Esophagus squamous epithelium (tissue), 5 donors: ENCODE measurements at regions not wholly inside any gene's neighbourhood (a gene's known extent, or its start where the extent isn't known, plus 50 kb on each side); places are given as distances from the start of the nearest gene placed in this dataset.
"Not testable (repeated sequence)": the region's sequence is repeated elsewhere in the genome, so short reads cannot be mapped to it uniquely, and the experiment has no call there.

ENCODE experiments used
- DNase-seq: peaks from one replicate; lab custom pipeline; 2025; lab: John Stamatoyannopoulos, UW
- H3K27ac ChIP-seq, 4 donors: fragments of 200-600 bp; sonication (generic); one replicate each; pipeline ENCODE4 v1.5.1; 2016 to 2019; ENCODE audit warnings: mild to moderate bottlenecking in 1 of 4
- H3K27me3 ChIP-seq, 4 donors: fragments of 200-600 bp; sonication (generic); 1 replicate in 3 of 4; 2 replicates in 1 of 4; pipeline versions ENCODE4 v1.5.1 to v1.6.0; 2017 to 2021; ENCODE audit warnings: antibody characterized with exemption in 1 of 4
- H3K36me3 ChIP-seq, 3 donors: fragments of 200-600 bp; sonication (generic); one replicate each; pipeline ENCODE4 v1.5.1; 2016 to 2019
- H3K4me1 ChIP-seq, 3 donors: fragments of 200-600 bp; sonication (generic); one replicate each; pipeline ENCODE4 v1.5.1; 2017 to 2019
- H3K4me3 ChIP-seq, 4 donors: fragments of 200-600 bp; sonication (generic); 1 replicate in 3 of 4; 2 replicates in 1 of 4; pipeline ENCODE4 v1.5.1; 2016 to 2019; ENCODE audit warnings: mild to moderate bottlenecking in 2 of 4, moderate library complexity in 1 of 4
- H3K9me3 ChIP-seq, 3 donors: fragments of 200-600 bp; sonication (generic); one replicate each; pipeline ENCODE4 v1.5.1; 2016 to 2019
- CTCF ChIP-seq, 6 experiments: fragments of 450-650 bp in 4 of 6; fragments of 200-600 bp in 2 of 6; sonication (generic) in 2 of 6; IDR thresholded peaks; one replicate each; pipeline ENCODE4 v1.5.1; 2016 to 2019; ENCODE audit warnings: antibody characterized with exemption in 6 of 6, mild to moderate bottlenecking in 4 of 6, moderate library complexity in 4 of 6
- POLR2A ChIP-seq, 4 donors: fragments of 450-650 bp; IDR thresholded peaks; one replicate each; pipeline ENCODE4 v1.6.1; 2017; ENCODE audit warnings: antibody characterized with exemption in 4 of 4, mild to moderate bottlenecking in 4 of 4, moderate library complexity in 3 of 4
- WGBS, 2 donors: methylation state at CpG; one replicate each; pipeline ENCODE4 v1.1.5; 2018; 5-methylcytosine and 5-hydroxymethylcytosine counted together
- intact Hi-C: fragments of 100-400 bp; cut with DNase I; formaldehyde crosslinking; loops from one replicate; pipeline ENCODE4 v1.15.0; 2022
- donor health status: DM: yes; HTN: yes; CAD: no.

GRCh38 chr12:91704446-91704845, 441.2 kb downstream of the BTG1 start:
- Histone ChIP-seq H3K27ac (no peak overlapping the region), H3K4me1 (peaks cover 0 to 5% (median 0%) of the 10 kb centered on the region in 3 donors), H3K4me3 (no peak overlapping the region), H3K9me3 (no peaks in the 10 kb centered on the region), H3K27me3 (no peaks in the 10 kb centered on the region), H3K36me3 (no peaks in the 10 kb centered on the region)
- intact Hi-C loops = no loop called here
- 31 to 37% methylated on average over 2 of the region's 2 CpGs for WGBS, 2 donors
- DNase-seq = no peak
- TF ChIP-seq POLR2A (IDR thresholded peaks at IDR 0.05) = no peak
- no peak for TF ChIP-seq CTCF (IDR thresholded peaks at IDR 0.05)

GRCh38 chr12:91703491-91704283, 442.0 kb downstream of the BTG1 start:
- Histone ChIP-seq H3K9me3 (no peaks in the 10 kb centered on the region), H3K36me3 (no peaks in the 10 kb centered on the region), H3K27ac (no peak overlapping the region), H3K4me1 (peaks cover 0 to 5% (median 0%) of the 10 kb centered on the region in 3 donors), H3K27me3 (no peaks in the 10 kb centered on the region), H3K4me3 (no peak overlapping the region)
- no peak for TF ChIP-seq POLR2A (IDR thresholded peaks at IDR 0.05)
- TF ChIP-seq CTCF (IDR thresholded peaks at IDR 0.05) = no peak
- WGBS, 2 donors = 85 to 91% methylated on average over 2 of the region's 2 CpGs
- intact Hi-C loops = no loop called here
- no peak for DNase-seq

- no peak overlapping the region for H3K27ac ChIP-seq
- intact Hi-C loops = no loop called here
- WGBS, 2 donors = 46 to 53% methylated on average over 3 of the region's 3 CpGs
- no peak for TF ChIP-seq CTCF (IDR thresholded peaks at IDR 0.05)
- no peak for TF ChIP-seq POLR2A (IDR thresholded peaks at IDR 0.05)
- H3K36me3 ChIP-seq = no peaks in the 10 kb centered on the region
- H3K4me1 ChIP-seq = peaks cover 0 to 5% (median 0%) of the 10 kb centered on the region in 3 donors
- no peaks in the 10 kb centered on the region for H3K27me3 ChIP-seq
- no peak for DNase-seq
- H3K4me3 ChIP-seq = no peak overlapping the region
- no peaks in the 10 kb centered on the region for H3K9me3 ChIP-seq
These were observed 442.7 kb downstream of the BTG1 start for GRCh38 chr12:91702843-91703425.

- TF ChIP-seq POLR2A (IDR thresholded peaks at IDR 0.05) = no peak
- no peak for TF ChIP-seq CTCF (IDR thresholded peaks at IDR 0.05)
- no peaks in the 10 kb centered on the region for H3K4me1 ChIP-seq
These were observed 449.7 kb downstream of the BTG1 start for GRCh38 chr12:91695964-91696363.

GRCh38 chr12:91695406-91695805, 450.2 kb downstream of the BTG1 start:
- H3K4me3 ChIP-seq, H3K4me1 ChIP-seq, H3K27ac ChIP-seq, DNase-seq, H3K36me3 ChIP-seq, H3K9me3 ChIP-seq, intact Hi-C loops, H3K27me3 ChIP-seq: not testable (repeated sequence)
- 70 to 83% methylated on average over 3 of the region's 3 CpGs for WGBS, 2 donors

More at GRCh38 chr12:91695964-91696363, 449.7 kb downstream of the BTG1 start:
- Histone ChIP-seq H3K36me3 (no peaks in the 10 kb centered on the region), H3K27me3 (no peaks in the 10 kb centered on the region), H3K9me3 (no peaks in the 10 kb centered on the region), H3K4me3 (no peak overlapping the region), H3K27ac (no peak overlapping the region)
- intact Hi-C loops = no loop called here
- 80 to 86% methylated on average over 1 of the region's 1 CpG for whole genome bisulfite sequencing, 2 donors
- no peak for DNase-seq
